Caco-2 (cell line): ENCODE measurements at regions not wholly inside any gene's neighbourhood (a gene's known extent, or its start where the extent isn't known, plus 50 kb on each side); places are given as distances from the start of the nearest gene placed in this dataset.

ENCODE experiments used
- BruUV-seq: library from RNA; stranded (reverse); fragments of 400-500 nt; replicated peaks from 2 replicates; lab custom pipeline; 2021; lab: Mats Ljungman, UMichigan
- CTCF ChIA-PET: fragments of 300-600 bp; sonication (Branson Sonifier 250); formaldehyde crosslinking; loops from one replicate; lab custom pipeline; 2022; ENCODE audit warnings: antibody characterized with exemption; lab: Charles Lee
- POLR2A ChIA-PET: fragments of 300-600 bp; sonication (Branson Sonifier 250); formaldehyde crosslinking; loops from one replicate; lab custom pipeline; 2022; ENCODE audit warnings: antibody characterized with exemption; lab: Charles Lee
- DNase-seq, 2 experiments: peaks; one replicate each; pipeline versions ENCODE4 v3.0.0 to v3.0.0-alpha.2; 2020 to 2022
- H3K27me3 ChIP-seq: replicated peaks from 2 replicates; pipeline ENCODE4 v1.6.0; 2011; ENCODE audit warnings: low read length; ENCODE audit not compliant: control insufficient read depth, insufficient read depth
- H3K36me3 ChIP-seq: 2 replicates; pipeline ENCODE4 v1.5.1; 2011; ENCODE audit warnings: low read length; ENCODE audit not compliant: control insufficient read depth, insufficient read depth
- H3K4me1 ChIP-seq: fragments of 250-450 bp; sonication (Bioruptor Pico); 2 replicates; pipeline ENCODE4 v1.5.1; 2020; ENCODE audit warnings: mild to moderate bottlenecking
- H3K4me3 ChIP-seq: 2 replicates; pipeline ENCODE4 v1.5.1; 2011; ENCODE audit warnings: low read depth, mild to moderate bottlenecking, control low read depth, low read length
- H3K9me3 ChIP-seq: fragments of 250-450 bp; sonication (Bioruptor Pico); 2 replicates; pipeline ENCODE4 v1.5.1; 2020; ENCODE audit warnings: mild to moderate bottlenecking, moderate library complexity
- H3K27ac Mint-ChIP-seq: one replicate; pipeline ENCODE4 v1.8.0; 2022; ENCODE audit warnings: mixed read lengths; ENCODE audit not compliant: unreplicated experiment
- H3K27me3 Mint-ChIP-seq: one replicate; pipeline ENCODE4 v1.8.0; 2022; ENCODE audit warnings: mixed read lengths; ENCODE audit not compliant: insufficient read depth, unreplicated experiment
- H3K36me3 Mint-ChIP-seq: one replicate; pipeline ENCODE4 v1.8.0; 2022; ENCODE audit warnings: mild to moderate bottlenecking, mixed read lengths; ENCODE audit not compliant: insufficient read depth, unreplicated experiment
- H3K4me1 Mint-ChIP-seq: one replicate; pipeline ENCODE4 v1.8.0; 2022; ENCODE audit warnings: low read depth, mixed read lengths; ENCODE audit not compliant: unreplicated experiment
- H3K4me3 Mint-ChIP-seq: one replicate; pipeline ENCODE4 v1.8.0; 2022; ENCODE audit warnings: mild to moderate bottlenecking, moderate library complexity, mixed read lengths; ENCODE audit not compliant: unreplicated experiment
- H3K9me3 Mint-ChIP-seq: one replicate; pipeline ENCODE4 v1.8.0; 2022; ENCODE audit warnings: mixed read lengths; ENCODE audit not compliant: unreplicated experiment
- CTCF ChIP-seq, 2 experiments: fragments of 200-600 bp in 1 of 2; IDR thresholded peaks; 1 replicate in 1 of 2; 2 replicates in 1 of 2; pipeline versions ENCODE4 v1.5.1 to v1.8.0; 2011 to 2022; ENCODE audit warnings: antibody characterized with exemption in 1 of 2, control low read depth in 1 of 2, inconsistent platforms in 1 of 2, low read depth in 1 of 2, low read length in 1 of 2, mild to moderate bottlenecking in 1 of 2, moderate library complexity in 1 of 2; ENCODE audit not compliant: insufficient read depth in 1 of 2, severe bottlenecking in 1 of 2, unreplicated experiment in 1 of 2
- intact Hi-C: fragments of 100-400 bp; cut with micrococcal nuclease; formaldehyde crosslinking; loops from one replicate; pipeline ENCODE4 v1.10.0; 2022; ENCODE audit not compliant: unreplicated experiment

DNA sequence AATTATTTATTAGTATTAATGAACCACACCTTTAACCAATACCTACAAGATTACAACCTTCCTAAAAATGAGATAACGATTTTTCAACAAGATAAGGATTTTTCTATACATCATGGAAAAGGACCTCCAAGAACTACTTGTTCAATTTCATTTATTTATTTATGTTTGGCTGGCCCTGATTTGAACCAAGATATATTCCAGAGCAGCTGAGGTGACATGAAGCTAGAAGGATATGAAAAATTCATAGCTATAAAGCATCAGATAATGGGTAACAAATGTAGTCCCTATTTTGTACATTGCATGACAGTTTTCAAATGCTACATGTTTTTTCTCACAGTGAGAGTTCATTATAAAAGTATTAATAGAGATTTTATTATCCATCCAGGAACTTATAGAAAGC lies 798.5 kb upstream of the ARRDC3 start:
- Histone ChIP-seq H3K9me3 (no peaks in the 10 kb centered on the region), H3K27me3 (no peaks in the 10 kb centered on the region), H3K4me1 (no peaks in the 10 kb centered on the region), H3K4me3 (no peak overlapping the region), H3K36me3 (no peaks in the 10 kb centered on the region)
- Mint-ChIP-seq H3K4me3 (no peak overlapping the region), H3K36me3 (no peaks in the 10 kb centered on the region), H3K4me1 (no peaks in the 10 kb centered on the region), H3K9me3 (no peaks in the 10 kb centered on the region), H3K27me3 (peaks cover 3% of the 10 kb centered on the region), H3K27ac (no peak overlapping the region)
- DNase-seq, result no peak
- POLR2A ChIA-PET, result no interaction called here
- BruUV-seq, result no TSS peak
- CTCF ChIA-PET, result no interaction called here
- intact Hi-C loops, result no loop called here
- no peak for TF ChIP-seq CTCF (IDR thresholded peaks at IDR 0.05; ENCODE audit: insufficient read depth in 1 of 2, low read depth in 1 of 2, low read length in 1 of 2, severe bottlenecking in 1 of 2, unreplicated experiment in 1 of 2)

GRCh38 chr5:92180391-92180790 lies 797.3 kb upstream of the ARRDC3 start:
- no peaks in the 10 kb centered on the region for H3K36me3 Mint-ChIP-seq
- Histone ChIP-seq H3K9me3 (no peaks in the 10 kb centered on the region), H3K27me3 (no peaks in the 10 kb centered on the region), H3K4me1 (no peaks in the 10 kb centered on the region), H3K36me3 (no peaks in the 10 kb centered on the region), H3K4me3 (no peak overlapping the region)
- H3K27me3 Mint-ChIP-seq, result peaks cover 3% of the 10 kb centered on the region
- H3K9me3 Mint-ChIP-seq, result no peaks in the 10 kb centered on the region
- no peak for TF ChIP-seq CTCF (IDR thresholded peaks at IDR 0.05; ENCODE audit: insufficient read depth in 1 of 2, low read depth in 1 of 2, low read length in 1 of 2, severe bottlenecking in 1 of 2, unreplicated experiment in 1 of 2)
- no peak overlapping the region for H3K4me3 Mint-ChIP-seq
- H3K27ac Mint-ChIP-seq, result no peak overlapping the region
- no TSS peak for BruUV-seq
- ChIA-PET CTCF (no interaction called here), POLR2A (no interaction called here)
- no peaks in the 10 kb centered on the region for H3K4me1 Mint-ChIP-seq
- intact Hi-C loops, result no loop called here
- no peak for DNase-seq

DNA sequence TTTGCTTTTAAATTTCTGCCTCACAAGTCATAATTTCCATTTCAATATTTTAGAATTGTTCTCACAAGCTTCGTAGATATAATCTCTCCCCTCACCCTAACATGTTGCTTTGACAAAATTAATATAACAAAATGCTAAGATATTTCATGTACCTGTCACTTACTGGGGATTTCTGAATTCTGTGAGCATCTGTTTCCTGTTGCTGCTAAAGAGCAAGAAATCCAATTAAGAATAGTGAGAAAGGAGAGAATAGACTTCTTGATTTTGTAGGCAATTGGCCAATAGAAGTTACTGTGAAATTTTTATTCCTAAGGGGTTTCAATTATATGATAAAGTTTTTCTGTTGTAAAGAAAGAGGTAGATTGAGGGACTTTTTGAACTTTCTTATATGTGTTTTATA lies 796.5 kb upstream of the ARRDC3 start:
- Mint-ChIP-seq H3K27ac (no peak overlapping the region), H3K27me3 (peaks cover 3% of the 10 kb centered on the region), H3K9me3 (no peaks in the 10 kb centered on the region), H3K4me1 (no peaks in the 10 kb centered on the region), H3K36me3 (no peaks in the 10 kb centered on the region), H3K4me3 (no peak overlapping the region)
- H3K4me1 ChIP-seq, result no peaks in the 10 kb centered on the region
- H3K4me3 ChIP-seq, result no peak overlapping the region
- DNase-seq, result no peak
- BruUV-seq, result no TSS peak
- no peaks in the 10 kb centered on the region for H3K27me3 ChIP-seq
- TF ChIP-seq CTCF (IDR thresholded peaks at IDR 0.05; ENCODE audit: insufficient read depth in 1 of 2, low read depth in 1 of 2, low read length in 1 of 2, severe bottlenecking in 1 of 2, unreplicated experiment in 1 of 2), result no peak
- no peaks in the 10 kb centered on the region for H3K9me3 ChIP-seq
- intact Hi-C loops, result no loop called here
- POLR2A ChIA-PET, result no interaction called here
- H3K36me3 ChIP-seq, result no peaks in the 10 kb centered on the region
- CTCF ChIA-PET, result no interaction called here
